ENCODE measurements at regions not wholly inside any gene's neighbourhood (a gene's known extent, or its start where the extent isn't known, plus 50 kb on each side); places are given as distances from the start of the nearest gene placed in this dataset.

- no peak for TF ChIP-seq CTCF (IDR thresholded peaks at IDR 0.05; ENCODE audit: borderline replicate concordance, extremely low read depth, low read length, poor library complexity, severe bottlenecking)
- TF ChIP-seq EZH2 (IDR thresholded peaks at IDR 0.05; ENCODE audit: borderline replicate concordance, low read depth, low read length, severe bottlenecking), result no peak
Observed at GRCh38 chr4:156137679-156138473, 184.2 kb upstream of the CTSO start.
